NCI-H82 (cell line): ENCODE measurements at regions not wholly inside any gene's neighbourhood (a gene's known extent, or its start where the extent isn't known, plus 50 kb on each side); places are given as distances from the start of the nearest gene placed in this dataset.
"Not testable (repeated sequence)": the region's sequence is repeated elsewhere in the genome, so short reads cannot be mapped to it uniquely, and the experiment has no call there.

ENCODE experiments used
- DNase-seq: peaks from one replicate; lab custom pipeline; 2025; lab: John Stamatoyannopoulos, UW

- no peak for DNase-seq
Observed at GRCh38 chr4:129707949-129708348, 612.0 kb downstream of the C4orf33 start.

GRCh38 chr4:129708784-129709183, 612.8 kb downstream of the C4orf33 start:
- no peak for DNase-seq

- DNase-seq = no peak
Observed at GRCh38 chr4:129738175-129738574, 642.2 kb downstream of the C4orf33 start.

GRCh38 chr4:129747756-129748155, 651.8 kb downstream of the C4orf33 start:
- DNase-seq = no peak

- DNase-seq = no peak
Observed at GRCh38 chr4:129748991-129749390, 653.0 kb downstream of the C4orf33 start.

GRCh38 chr4:129751646-129752045, 655.7 kb downstream of the C4orf33 start:
- DNase-seq = no peak

GRCh38 chr4:129783596-129783995, 687.6 kb downstream of the C4orf33 start:
- DNase-seq = no peak

- DNase-seq = no peak
Observed at GRCh38 chr4:129788486-129788885, 692.5 kb downstream of the C4orf33 start.

GRCh38 chr4:129804461-129804981, 708.6 kb downstream of the C4orf33 start:
- no peak for DNase-seq

- DNase-seq = no peak
Observed at GRCh38 chr4:129806986-129807385, 711.0 kb downstream of the C4orf33 start.

GRCh38 chr4:129808242-129808641, 712.3 kb downstream of the C4orf33 start:
- no peak for DNase-seq

- no peak for DNase-seq
Observed at GRCh38 chr4:129821073-129821472, 725.1 kb downstream of the C4orf33 start.

GRCh38 chr4:129821963-129822362, 726.0 kb downstream of the C4orf33 start:
- no peak for DNase-seq

- DNase-seq = peak; percentile 75
Observed at GRCh38 chr4:129822701-129823100, 726.7 kb downstream of the C4orf33 start.

- peak; percentile 18 for DNase-seq
Observed at GRCh38 chr4:129823105-129823504, 727.2 kb downstream of the C4orf33 start.

- DNase-seq = no peak
Observed at GRCh38 chr4:129829373-129829772, 733.4 kb downstream of the C4orf33 start.

GRCh38 chr4:129839687-129840086, 743.7 kb downstream of the C4orf33 start:
- no peak for DNase-seq

- no peak for DNase-seq
Observed at GRCh38 chr4:129842096-129842495, 746.1 kb downstream of the C4orf33 start.

- no peak for DNase-seq
Observed at GRCh38 chr4:129852434-129852833, 756.5 kb downstream of the C4orf33 start.

GRCh38 chr4:129853685-129854467, 757.9 kb downstream of the C4orf33 start:
- DNase-seq = not testable (repeated sequence)

- peak; percentile 70 for DNase-seq
Observed at GRCh38 chr4:129862461-129862860, 766.5 kb downstream of the C4orf33 start.

- DNase-seq = peak; percentile 38
Observed at GRCh38 chr4:129863206-129863605, 767.3 kb downstream of the C4orf33 start.

- DNase-seq = no peak
Observed at GRCh38 chr4:129883996-129884395, 788.0 kb downstream of the C4orf33 start.

- no peak for DNase-seq
Observed at GRCh38 chr4:129897111-129897510, 801.2 kb downstream of the C4orf33 start.
